Calu3 (cell line): ENCODE measurements at regions not wholly inside any gene's neighbourhood (a gene's known extent, or its start where the extent isn't known, plus 50 kb on each side); places are given as distances from the start of the nearest gene placed in this dataset.
A peak's percentile ranks its signal among the peaks of the same experiment; 100 is the strongest.

Experiments used
- BruUV-seq: library from RNA; stranded (reverse); fragments of 400-500 nt; replicated peaks from 2 replicates; lab custom pipeline; 2021; lab: Mats Ljungman, UMichigan
- CTCF ChIA-PET: fragments of 300-600 bp; sonication (Branson Sonifier 250); formaldehyde crosslinking; loops from one replicate; lab custom pipeline; 2022; ENCODE audit warnings: antibody characterized with exemption; lab: Charles Lee
- DNase-seq: peaks from one replicate; pipeline ENCODE4 v3.0.0; 2022
- H3K27ac Mint-ChIP-seq: one replicate; pipeline ENCODE4 v1.8.0; 2022; ENCODE audit warnings: mixed read lengths; ENCODE audit not compliant: unreplicated experiment
- H3K27me3 Mint-ChIP-seq: one replicate; pipeline ENCODE4 v1.8.0; 2022; ENCODE audit warnings: mixed read lengths; ENCODE audit not compliant: unreplicated experiment
- H3K36me3 Mint-ChIP-seq: one replicate; pipeline ENCODE4 v1.8.0; 2022; ENCODE audit warnings: mild to moderate bottlenecking, moderate library complexity, mixed read lengths; ENCODE audit not compliant: insufficient read depth, unreplicated experiment
- H3K4me1 Mint-ChIP-seq: one replicate; pipeline ENCODE4 v1.8.0; 2022; ENCODE audit warnings: mild to moderate bottlenecking, low read depth, mixed read lengths; ENCODE audit not compliant: unreplicated experiment
- H3K4me3 Mint-ChIP-seq: one replicate; pipeline ENCODE4 v1.8.0; 2022; ENCODE audit warnings: mild to moderate bottlenecking, low read depth, moderate library complexity, mixed read lengths; ENCODE audit not compliant: unreplicated experiment
- H3K9me3 Mint-ChIP-seq: one replicate; pipeline ENCODE4 v1.8.0; 2022; ENCODE audit warnings: low read depth, mixed read lengths; ENCODE audit not compliant: unreplicated experiment
- CTCF ChIP-seq: fragments of 200-600 bp; IDR thresholded peaks from one replicate; pipeline ENCODE4 v1.8.0; 2022; ENCODE audit warnings: antibody characterized with exemption; ENCODE audit not compliant: unreplicated experiment
- intact Hi-C: fragments of 100-400 bp; cut with micrococcal nuclease; formaldehyde crosslinking; loops from one replicate; pipeline ENCODE4 v1.10.0; 2022; ENCODE audit not compliant: unreplicated experiment

GRCh38 chr13:106376401-106377112, 158.9 kb downstream of the EFNB2 start:
- DNase-seq = peak; percentile 25
- CTCF ChIA-PET = no interaction called here
- Mint-ChIP-seq H3K4me3 (no peak overlapping the region), H3K36me3 (no peaks in the 10 kb centered on the region), H3K9me3 (no peaks in the 10 kb centered on the region), H3K27me3 (no peaks in the 10 kb centered on the region), H3K4me1 (peaks cover 16% of the 10 kb centered on the region), H3K27ac (no peak overlapping the region)
- BruUV-seq = no TSS peak
- TF ChIP-seq CTCF = no peak
- intact Hi-C loops = no loop called here

GRCh38 chr13:106375085-106375484, 160.4 kb downstream of the EFNB2 start:
- Mint-ChIP-seq H3K36me3 (no peaks in the 10 kb centered on the region), H3K27ac (no peak overlapping the region), H3K4me3 (no peak overlapping the region), H3K4me1 (peaks cover 16% of the 10 kb centered on the region), H3K9me3 (no peaks in the 10 kb centered on the region), H3K27me3 (no peaks in the 10 kb centered on the region)
- CTCF ChIA-PET = no interaction called here
- intact Hi-C loops = no loop called here
- BruUV-seq = no TSS peak
- no peak for DNase-seq
- TF ChIP-seq CTCF = no peak

GRCh38 chr13:106374631-106375030, 160.8 kb downstream of the EFNB2 start:
- intact Hi-C loops = no loop called here
- CTCF ChIA-PET = interaction anchor here (0.7 kb wide), 1 partner anchor 9 kb away, joined by 3 read pairs; no protein-coding TSS in a partner anchor
- Mint-ChIP-seq H3K9me3 (no peaks in the 10 kb centered on the region), H3K4me3 (no peak overlapping the region), H3K36me3 (no peaks in the 10 kb centered on the region), H3K27ac (no peak overlapping the region), H3K4me1 (peaks cover 16% of the 10 kb centered on the region), H3K27me3 (no peaks in the 10 kb centered on the region)
- no peak for TF ChIP-seq CTCF
- no TSS peak for BruUV-seq
- DNase-seq = no peak

GRCh38 chr13:106373989-106374572, 161.4 kb downstream of the EFNB2 start:
- Mint-ChIP-seq H3K27me3 (no peaks in the 10 kb centered on the region), H3K9me3 (no peaks in the 10 kb centered on the region), H3K36me3 (no peaks in the 10 kb centered on the region), H3K4me1 (peaks cover 16% of the 10 kb centered on the region), H3K27ac (no peak overlapping the region), H3K4me3 (no peak overlapping the region)
- BruUV-seq = no TSS peak
- intact Hi-C loops = no loop called here
- no peak for TF ChIP-seq CTCF
- CTCF ChIA-PET = interaction anchor here (0.7 kb wide), 1 partner anchor 8 kb away, joined by 3 read pairs; no protein-coding TSS in a partner anchor
- no peak for DNase-seq
